CD4-positive, alpha-beta T cell treated with Interleukin-12 subunit alpha and Interleukin-12 subunit beta, for 1 hour (primary cell): ENCODE measurements at regions not wholly inside any gene's neighbourhood (a gene's known extent, or its start where the extent isn't known, plus 50 kb on each side); places are given as distances from the start of the nearest gene placed in this dataset.
"Not testable (repeated sequence)": the region's sequence is repeated elsewhere in the genome, so short reads cannot be mapped to it uniquely, and the experiment has no call there.

Experiments
- DNase-seq: peaks from one replicate; pipeline ENCODE4 v3.0.0-alpha.2; 2020

DNA sequence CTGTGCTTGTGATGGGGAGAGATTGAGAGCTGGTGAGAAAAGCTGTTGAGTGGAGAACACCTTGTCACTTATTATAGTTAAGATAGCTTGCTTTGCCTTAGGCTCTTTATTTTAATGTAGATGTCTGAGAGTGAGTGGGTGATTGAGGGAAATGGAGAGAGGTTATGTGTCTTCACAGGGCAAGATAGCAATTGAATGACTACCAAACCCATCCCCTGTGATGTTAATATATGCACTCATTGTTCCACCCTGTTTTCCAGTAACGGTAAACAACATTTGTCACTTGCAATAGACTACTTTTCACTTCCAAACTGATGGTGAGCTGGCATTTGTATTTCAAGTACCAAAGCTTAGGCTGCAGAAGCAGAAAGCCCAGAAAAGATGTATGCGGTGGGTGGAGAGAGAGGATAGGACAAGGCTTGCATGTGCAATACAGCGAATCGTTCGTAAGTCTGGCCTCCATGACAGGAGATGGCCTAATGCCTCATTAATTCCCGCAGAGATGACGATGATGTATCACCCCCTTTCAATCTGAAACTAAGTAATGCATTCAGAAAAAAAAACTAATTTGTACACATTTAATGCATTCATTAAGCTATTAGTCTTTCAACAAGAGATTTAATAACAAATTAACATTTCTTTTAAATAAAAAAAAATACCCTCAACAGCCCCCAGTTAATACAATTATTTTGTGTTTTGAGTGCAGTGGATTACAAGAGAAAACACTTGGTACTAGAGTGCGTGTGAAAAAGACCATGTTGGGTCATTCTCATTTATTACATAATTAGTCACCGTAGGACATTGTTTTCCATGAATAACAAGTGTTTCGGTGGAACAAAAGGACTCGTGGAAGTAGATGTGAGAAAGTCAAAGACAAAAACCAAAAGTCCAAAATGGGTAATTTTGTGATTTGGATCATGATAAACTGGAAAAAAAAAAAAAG is 699.0 kb downstream of the BRINP1 start:
- DNase-seq: no peak

DNA sequence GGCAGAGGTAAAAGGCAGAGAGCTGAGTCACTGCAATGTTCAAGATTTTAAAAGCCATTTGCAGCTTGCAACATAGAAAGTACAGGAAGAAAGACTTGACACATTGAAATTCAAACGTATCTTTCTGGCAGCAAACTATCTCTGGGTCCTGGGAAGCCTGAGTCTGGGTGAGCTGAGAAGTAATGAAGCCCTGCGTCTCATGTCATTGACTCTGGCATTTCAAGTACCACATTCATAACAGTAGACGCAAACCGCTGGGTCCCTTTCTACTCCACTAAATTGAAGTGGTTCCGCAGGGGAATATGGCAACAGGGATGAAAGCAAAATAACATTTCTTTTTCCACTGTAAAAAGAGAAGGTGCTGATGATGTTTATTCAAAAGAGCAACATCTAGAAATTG is 694.3 kb downstream of the BRINP1 start:
- DNase-seq: no peak

DNA sequence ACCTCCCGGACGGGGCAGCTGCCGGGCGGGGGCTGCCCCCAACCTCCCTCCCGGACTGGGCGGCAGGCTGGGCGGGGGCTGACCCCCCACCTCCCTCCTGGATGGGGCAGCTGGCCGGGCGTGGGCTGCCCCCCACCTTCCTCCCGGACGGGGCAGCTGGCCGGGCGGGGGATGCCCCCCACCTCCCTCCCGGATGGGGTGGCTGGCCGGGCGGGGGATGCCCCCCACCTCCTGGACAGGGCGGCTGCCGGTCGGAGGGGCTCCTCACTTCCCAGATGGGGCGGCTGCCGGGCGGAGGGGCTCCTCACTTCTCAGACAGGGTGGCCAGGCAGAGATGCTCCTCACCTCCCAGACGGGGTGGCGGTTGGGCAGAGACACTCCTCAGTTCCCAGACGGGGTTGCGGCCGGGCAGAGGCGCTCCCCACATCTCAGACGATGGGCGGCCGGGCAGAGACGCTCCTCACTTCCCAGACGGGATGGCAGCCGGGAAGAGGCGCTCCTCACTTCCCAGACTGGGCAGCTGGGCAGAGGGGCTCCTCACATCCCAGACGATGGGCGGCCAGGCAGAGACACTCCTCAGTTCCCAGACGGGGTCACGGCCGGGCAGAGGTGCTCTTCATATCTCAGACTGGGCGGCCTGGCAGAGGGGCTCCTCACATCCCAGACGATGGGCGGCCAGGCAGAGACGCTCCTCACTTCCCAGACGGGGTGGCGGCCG is 691.1 kb downstream of the BRINP1 start:
- not testable (repeated sequence) for DNase-seq

DNA sequence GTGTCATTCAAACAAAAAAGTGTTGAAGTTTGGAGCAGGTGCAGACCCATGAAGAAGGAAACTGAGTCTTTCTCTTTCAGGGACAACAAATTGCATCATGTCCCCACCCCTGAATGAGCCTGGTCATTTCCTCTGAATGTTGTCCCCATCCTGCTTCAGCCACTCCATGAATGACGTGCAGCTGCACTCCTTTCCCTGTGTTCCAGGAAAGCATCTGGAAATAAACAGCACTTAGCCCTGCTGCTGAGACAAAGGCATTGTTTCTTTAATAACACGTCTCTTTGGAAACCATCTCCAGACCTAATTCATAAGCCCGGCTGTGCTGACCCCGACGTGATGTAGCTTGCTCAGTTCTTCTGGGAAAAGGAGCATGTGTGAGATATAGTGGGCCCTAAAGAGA is 682.3 kb downstream of the BRINP1 start:
- DNase-seq: no peak

DNA sequence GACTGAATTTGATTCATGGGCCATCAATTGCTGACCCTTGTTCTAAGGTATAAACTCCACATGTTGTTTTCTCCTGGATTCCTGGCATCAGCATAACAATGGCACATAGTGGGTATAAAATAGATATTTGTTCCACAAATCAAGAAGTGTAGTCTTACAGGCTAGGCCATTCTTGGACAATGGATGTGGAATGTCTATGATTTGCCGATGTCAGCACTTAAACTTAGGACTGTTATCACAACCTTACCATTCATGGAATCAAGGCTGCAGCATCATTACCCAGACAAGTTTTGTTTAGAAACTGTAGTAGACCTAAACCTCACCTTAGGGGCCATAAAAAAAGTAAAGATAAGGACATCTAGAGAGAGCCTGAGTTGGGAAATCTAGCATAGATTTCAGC is 680.0 kb downstream of the BRINP1 start:
- DNase-seq: no peak

DNA sequence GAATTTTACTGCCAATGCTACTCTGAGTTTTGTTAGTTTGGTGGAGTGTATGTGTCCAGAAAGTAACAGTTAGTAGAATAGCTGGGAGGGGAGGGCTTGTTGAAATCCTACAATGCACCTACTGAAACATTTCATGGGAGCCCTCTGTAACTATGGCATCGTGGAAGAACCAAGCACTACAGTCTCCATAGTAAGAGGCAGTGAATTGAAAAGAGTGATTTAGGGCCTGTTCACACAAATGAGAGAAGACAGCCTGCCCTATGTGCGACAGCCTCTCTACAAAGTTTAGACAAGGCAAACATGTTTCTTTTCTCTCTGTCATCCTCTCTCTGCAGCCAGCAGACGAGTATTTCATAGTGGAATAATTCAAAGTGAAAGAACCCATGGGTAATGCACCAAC is 676.6 kb downstream of the BRINP1 start:
- no peak for DNase-seq

DNA sequence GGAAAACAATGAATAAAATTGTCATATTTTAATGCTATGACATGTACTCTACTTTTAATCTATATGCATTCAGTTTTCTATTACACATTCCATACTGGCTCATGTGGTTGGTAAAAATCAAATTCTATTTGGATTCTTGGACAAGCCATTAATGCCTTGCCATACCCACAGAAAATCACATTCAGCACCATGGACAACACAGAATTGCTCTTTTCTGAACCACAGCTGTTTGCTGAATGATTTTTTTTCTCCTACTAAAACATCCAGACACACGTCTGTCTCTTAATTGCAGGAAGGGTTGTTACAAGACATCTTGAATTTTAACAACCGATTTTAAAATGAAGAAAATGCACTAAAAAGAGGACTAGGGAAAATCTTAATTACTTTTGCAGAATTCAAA is 675.6 kb downstream of the BRINP1 start:
- no peak for DNase-seq

DNA sequence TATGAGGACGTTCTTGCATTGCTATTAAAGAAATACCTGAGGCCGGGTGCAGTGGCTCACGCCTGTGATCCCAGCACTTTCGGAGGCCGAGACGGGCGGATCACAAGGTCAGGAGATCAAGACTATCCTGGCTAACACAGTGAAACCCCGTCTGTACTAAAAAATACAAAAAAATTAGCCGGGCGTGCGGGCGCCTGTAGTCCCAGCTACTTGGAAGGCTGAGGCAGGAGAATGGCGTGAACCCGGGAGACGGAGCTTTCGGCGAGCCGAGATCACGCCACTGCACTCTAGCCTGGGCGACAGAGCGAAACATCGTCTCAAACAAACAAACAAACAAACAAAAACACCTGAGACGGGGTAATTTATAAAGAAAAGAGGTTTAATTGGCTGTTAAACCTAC is 674.0 kb downstream of the BRINP1 start:
- DNase-seq: not testable (repeated sequence)

DNA sequence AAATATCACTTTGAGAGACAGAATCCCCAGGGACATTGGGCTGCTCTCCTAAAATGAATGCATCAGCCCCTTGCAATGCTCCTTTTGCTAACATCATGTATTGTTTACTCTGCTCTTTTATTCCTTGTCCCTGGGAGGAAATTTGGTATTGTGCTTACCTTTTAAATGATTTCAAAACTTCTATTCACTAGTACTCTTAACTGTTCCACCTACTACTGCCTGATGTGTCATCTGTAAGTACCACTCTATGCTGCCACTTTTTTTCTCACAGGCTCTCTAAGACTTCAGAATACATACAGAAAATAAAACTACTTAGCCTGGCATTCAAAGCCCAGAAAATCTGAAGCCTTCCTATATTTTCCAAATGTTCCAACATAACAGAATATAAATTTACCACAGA is 667.2 kb downstream of the BRINP1 start:
- DNase-seq: no peak

DNA sequence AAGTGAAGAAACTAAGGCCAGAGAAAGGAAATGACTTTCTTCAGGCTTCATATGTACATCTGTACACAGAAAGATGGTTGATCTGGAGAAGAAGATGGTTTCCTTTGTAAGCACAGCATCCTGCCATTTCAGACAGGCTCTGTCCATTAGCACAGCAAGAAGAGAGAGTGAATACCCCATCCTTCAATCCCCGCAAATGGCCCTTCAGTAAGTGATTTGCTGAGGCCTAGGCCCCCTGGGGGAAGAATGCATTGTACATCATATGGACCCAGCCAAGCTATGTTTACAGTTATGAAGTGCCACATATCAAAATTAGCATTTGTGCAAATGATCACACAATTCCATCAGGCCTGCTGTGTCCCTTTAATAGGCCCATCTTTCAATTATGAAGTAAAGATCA is 657.4 kb downstream of the BRINP1 start:
- no peak for DNase-seq

DNA sequence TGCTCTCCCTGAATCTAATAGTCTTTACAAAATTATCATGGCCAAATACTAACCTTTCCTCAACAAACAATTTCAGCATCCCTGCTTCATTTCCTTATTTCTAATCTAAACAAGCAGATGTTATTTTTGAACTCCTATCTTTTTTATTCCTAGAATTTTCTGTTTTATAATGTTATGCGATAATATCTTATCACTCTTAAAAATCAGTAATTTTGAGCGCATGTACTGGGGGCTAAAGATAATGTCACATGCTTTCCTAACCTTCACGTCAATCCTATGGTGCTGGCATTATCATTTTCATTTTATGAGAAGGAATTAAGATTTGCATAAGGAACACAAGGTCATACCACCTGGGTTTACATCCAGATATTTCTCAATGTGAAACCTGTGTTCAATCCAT is 648.0 kb downstream of the BRINP1 start:
- no peak for DNase-seq

DNA sequence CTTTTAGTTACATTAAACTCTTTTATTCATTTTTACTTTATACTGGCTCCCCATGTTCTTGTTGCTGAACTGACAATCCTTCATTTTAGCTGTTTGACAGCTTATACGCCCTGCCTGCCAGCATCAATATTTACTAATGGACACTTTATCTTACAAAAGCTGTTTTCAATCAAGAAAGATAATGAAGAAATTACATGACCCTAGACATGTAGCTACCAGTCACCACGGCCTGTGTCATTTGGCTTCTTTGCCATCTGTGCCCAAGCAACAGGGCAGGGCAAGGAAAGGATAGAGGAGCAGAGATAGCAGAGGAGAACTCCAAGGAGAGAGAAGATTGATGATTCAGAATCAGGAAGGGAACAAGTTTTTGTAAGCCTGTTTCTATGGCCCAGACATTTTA is 647.3 kb downstream of the BRINP1 start:
- DNase-seq: no peak

DNA sequence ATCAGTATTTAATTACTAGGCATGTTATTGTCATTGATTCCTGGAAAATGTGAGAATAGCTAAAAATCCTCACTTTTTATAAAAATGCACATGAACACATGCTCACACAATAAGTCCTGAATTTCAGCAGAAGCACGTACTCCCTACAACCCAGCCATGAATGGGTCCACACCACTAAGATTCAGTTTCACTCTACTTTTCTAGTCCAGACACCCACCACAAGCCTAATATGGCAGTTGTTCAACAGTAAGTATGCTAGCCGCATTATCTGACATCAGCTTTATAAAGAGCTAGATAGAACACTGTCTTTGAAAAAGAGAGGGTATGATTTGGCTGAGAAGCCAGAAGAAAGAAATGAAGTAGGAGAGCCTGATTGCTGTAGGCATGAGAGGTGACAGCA is 639.3 kb downstream of the BRINP1 start:
- no peak for DNase-seq

DNA sequence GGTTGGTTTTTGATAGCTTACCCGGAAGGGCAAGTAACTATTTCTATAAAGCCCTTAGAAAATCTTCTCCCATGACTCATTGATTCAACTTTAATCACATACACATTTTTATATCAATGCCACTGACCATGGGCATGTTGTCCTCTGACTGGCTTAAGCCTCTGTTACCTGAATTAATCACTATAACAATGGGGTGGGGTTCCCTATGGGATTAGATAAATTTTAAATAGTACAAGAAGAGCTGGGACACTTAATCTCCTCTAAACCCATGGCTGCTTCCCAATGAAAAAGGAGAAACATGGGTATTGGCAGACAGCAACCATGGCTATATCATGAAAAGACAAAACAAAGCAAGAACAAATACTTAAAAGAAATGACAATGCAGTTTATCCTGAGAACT is 636.2 kb downstream of the BRINP1 start:
- no peak for DNase-seq

DNA sequence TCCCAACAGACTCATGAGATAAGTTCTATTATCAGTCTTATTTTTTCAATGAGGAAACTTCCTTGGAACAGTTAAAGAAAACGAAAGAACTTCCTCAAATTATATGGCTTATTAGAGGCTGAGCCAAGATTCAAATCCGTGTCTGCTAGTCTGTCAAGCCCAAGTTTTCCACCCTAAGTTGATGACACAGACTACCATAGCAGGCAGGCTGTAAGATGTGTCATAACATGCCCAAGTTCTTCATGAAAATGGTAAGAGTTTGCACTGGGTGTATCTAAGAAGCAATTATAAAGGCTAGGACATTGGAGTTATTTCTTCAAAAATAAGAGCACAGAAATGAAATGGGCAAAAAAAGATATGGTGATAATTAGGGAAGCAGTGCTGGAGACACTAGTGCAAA is 634.5 kb downstream of the BRINP1 start:
- no peak for DNase-seq

DNA sequence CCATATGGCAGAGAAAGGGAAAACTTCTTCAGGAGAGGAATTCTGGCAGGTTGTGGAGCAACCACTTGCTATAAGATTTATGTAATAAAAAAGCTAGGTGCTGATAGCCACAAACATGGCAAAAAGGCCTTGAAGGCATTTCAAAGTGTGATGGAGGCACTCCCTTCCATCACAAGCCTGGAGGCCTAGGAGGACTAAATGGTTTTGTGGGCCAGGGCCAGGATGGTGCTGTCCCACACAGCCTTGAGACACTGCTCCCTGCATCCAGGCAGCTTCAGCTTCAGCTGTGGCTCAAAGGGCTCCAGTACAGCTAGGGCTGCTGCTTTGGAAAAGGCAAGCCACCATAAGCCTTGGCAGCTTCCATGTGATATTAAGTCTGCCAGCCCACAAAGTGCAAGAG is 632.8 kb downstream of the BRINP1 start:
- no peak for DNase-seq

DNA sequence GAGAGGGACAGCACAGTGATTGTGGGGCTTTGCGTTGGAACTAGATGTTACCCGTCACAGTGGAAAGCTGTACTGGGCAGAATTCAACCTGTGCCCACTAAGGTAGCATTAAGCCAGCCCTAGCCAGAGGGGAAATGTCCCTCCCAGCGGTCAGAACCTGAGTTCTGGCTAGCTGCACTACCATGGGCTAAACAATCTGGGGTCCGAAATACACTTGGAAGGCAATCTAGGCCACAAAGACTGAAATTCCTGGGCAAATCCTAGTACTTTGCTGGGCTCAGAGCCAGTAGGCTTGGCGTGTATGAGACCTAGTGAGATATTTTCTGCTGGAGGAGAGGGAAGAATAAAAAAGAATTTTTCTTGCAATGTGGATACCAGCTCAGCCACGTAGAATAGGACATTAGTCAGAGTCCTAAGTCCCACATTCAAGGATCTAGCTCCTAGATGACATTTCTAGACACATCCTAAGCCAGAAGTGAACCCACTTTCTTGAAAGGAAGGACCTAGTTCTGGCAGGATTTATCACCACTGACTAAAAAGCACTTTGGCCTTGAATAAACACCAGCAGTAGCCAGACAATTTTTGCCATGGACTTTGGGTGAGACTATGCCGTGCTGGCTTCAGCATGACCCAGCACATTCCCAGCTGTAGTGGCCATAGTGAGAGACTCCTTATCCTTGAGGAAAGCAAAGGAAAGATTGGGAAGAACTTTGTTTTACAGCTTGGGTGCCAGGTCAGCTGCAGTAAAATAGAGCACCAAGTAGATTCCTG is 618.0 kb downstream of the BRINP1 start:
- no peak for DNase-seq

DNA sequence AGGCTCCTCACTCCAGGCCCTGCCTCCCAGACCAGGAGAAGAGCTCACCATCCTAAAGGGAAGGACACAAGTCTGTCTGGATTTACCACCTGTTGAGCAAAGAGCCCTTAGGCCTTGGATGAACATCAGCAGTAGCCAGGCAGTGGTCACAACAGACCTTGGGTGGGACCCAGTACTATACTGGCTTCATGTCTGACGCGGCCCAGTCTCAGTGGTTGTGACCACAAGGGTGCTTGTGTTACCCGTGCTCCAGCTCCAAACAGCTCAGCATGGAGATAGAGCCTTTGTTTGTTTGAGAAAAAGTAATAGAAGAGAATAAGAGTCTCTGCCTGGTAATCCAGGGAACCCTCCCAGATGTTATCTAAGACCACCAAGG is 617.4 kb downstream of the BRINP1 start:
- no peak for DNase-seq

DNA sequence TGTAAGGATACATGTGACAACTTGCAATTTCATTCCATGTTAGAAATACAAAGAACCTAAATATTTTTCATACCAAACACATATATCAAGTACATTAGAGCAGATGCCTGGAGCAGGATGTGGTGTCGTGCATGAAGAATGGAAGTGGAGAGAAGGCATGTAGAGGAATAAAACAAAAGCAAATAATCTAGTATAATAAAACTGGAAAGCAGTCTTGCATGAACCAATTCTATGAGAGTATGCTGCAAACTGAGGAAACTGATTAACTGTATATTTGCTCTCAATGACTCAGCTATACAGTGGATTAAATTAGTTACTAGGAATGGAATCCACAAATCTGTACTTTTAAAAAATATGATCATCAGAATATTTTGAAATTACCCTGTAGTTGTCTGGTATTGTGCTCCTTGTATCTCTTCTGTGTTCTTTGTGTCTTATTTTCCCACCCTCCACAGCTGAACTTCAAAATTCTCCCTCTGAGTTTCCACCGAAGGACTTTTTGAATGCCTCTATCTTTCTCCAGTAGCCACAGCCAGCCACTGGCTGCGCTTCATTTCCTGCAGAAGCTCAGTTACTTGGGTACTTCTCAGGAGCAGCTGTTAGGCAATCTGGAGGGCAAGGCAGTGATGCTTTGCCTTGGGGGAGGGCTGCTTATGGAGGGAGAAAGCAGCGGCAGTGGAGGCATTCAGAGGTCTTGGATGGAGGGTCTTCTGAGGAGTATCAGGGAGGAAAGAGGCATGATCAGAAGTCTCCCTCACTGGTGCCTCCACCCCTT is 608.0 kb downstream of the BRINP1 start:
- DNase-seq: no peak

DNA sequence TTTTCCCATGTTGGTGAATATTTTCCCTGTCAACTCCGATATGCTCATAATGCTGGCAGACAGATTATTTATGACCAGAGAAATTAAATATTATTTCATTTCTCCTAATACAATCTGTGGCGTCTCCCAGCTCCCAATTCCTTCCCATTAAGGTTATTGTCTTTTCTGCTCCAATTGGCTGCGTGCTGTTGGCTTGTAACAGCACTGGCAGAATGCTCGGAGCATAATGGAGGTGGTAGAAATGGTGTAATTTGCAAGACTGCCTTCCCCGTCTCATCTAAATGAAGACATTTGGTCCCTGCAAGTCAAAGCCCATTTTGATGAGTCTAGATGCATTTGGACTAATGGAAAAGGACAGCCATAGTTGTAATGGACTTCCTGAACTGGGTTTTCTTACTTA is 601.7 kb downstream of the BRINP1 start:
- no peak for DNase-seq

DNA sequence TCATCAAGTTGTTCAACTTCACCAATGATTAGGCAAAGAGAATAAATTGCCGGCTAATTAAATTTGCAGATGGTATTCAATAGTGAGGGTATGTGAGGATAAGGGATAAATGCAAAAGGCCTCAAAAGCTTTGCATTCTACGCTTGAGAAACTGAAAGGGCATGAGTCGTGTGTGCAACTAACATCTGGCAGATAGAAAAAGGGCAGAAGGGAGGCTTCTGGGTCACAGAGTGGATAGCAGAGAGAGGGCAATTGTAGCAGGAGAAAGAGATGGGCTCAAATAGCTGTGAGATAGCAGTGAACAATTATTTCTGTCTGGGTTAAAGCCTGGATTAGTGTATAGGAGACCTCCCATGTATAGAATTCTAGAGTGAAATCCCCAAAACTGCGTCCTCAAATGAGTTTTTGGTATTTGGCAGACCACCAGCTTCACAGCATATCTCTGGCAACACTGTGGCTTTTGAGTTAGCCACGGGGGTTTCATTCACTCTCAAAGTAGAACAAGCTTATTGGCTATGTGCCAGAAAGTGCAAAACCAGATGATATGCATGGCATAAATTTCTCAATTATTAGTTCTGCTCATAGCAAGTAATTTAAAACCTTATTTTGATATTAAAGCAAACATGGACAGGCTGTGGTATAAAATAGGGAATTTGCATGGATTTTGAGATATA is 586.3 kb downstream of the BRINP1 start:
- no peak for DNase-seq

DNA sequence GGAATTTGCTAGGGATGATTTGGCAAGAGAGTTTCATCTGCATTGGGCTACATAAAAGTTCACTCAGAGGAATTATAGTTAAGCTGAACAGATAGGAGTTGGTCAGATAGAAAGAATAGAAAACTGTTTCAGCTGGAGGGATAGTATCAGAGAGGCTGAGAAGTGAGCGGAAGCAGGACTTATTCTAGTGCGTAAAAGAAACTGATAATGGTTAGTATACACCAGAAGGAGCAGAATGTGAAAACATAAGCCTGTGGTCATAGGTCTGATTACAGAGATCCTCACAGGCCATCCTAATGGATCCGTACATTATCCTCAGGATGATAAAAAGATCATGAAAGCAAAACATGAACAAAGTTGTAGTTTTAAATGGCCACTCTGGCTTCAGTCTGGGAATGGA is 585.2 kb downstream of the BRINP1 start:
- DNase-seq: no peak
